VCaP (cell line): ENCODE measurements at regions not wholly inside any gene's neighbourhood (a gene's known extent, or its start where the extent isn't known, plus 50 kb on each side); places are given as distances from the start of the nearest gene placed in this dataset.
"Not testable (repeated sequence)": the region's sequence is repeated elsewhere in the genome, so short reads cannot be mapped to it uniquely, and the experiment has no call there.

Experiments
- H3K27ac ChIP-seq: fragments of 450-650 bp; 2 replicates; pipeline ENCODE4 v1.5.1; 2017
- TF ChIP-seq, protein P1 (sequence below): fragments of 450-650 bp; conservative IDR thresholded peaks from 2 replicates; pipeline ENCODE4 v1.5.1; 2017; ENCODE audit warnings: mild to moderate bottlenecking, moderate library complexity

DNA sequence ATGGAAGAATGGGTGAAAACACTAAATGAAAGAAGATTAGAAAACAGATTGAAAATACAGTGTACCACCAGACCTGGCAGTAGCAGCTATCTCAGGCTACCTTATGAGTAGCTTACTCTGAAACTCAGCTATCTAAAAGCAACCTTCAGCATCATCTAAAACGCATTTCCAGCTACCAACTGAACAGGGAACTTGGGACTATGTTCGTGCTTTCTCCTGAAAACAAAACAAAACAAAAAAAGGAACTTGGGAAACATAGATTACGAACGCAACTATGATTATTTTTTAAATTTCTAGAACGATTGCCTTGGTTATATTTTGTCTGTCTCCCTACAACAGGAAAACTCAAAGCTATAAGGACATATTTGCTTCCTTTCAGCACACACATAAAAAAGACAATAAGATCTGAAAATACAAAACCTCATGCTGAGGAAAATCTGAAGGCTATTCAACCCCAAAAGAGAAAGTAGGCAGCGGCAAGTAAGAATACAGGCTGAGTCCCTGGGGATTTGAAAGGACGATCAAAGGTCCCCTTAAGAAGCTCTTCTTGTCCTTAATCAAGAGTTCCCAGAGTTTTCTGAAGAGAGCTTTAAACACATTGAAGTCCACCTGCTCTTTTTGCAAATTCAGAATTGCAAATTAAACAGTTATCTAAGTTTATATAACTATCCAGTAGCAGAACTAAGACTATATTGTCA lies 53.4 kb downstream of the OR2K2 start:
- no peak overlapping the region for H3K27ac ChIP-seq
- TF ChIP-seq, protein P1, sequence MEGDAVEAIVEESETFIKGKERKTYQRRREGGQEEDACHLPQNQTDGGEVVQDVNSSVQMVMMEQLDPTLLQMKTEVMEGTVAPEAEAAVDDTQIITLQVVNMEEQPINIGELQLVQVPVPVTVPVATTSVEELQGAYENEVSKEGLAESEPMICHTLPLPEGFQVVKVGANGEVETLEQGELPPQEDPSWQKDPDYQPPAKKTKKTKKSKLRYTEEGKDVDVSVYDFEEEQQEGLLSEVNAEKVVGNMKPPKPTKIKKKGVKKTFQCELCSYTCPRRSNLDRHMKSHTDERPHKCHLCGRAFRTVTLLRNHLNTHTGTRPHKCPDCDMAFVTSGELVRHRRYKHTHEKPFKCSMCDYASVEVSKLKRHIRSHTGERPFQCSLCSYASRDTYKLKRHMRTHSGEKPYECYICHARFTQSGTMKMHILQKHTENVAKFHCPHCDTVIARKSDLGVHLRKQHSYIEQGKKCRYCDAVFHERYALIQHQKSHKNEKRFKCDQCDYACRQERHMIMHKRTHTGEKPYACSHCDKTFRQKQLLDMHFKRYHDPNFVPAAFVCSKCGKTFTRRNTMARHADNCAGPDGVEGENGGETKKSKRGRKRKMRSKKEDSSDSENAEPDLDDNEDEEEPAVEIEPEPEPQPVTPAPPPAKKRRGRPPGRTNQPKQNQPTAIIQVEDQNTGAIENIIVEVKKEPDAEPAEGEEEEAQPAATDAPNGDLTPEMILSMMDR = no peak

DNA sequence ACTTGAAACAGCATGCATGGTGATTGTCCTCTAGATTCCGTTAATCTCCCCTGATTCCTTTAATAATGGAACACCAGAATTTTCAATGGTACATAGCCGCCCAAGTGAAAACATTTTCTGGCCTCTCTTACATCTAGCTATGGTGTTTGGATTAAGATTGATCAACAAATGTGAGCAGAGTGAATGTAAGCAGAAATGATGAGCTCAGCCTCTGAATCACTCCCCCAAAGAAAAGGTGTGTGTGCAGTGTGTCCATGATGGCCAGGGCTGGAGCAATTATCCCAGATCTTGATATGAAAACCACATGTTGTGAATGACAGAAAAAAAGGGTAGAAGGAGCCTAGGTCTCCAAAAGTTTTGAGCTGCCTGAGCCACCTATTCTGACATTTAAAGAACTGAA lies 55.3 kb downstream of the OR2K2 start:
- TF ChIP-seq, protein P1 = no peak
- no peak overlapping the region for H3K27ac ChIP-seq

DNA sequence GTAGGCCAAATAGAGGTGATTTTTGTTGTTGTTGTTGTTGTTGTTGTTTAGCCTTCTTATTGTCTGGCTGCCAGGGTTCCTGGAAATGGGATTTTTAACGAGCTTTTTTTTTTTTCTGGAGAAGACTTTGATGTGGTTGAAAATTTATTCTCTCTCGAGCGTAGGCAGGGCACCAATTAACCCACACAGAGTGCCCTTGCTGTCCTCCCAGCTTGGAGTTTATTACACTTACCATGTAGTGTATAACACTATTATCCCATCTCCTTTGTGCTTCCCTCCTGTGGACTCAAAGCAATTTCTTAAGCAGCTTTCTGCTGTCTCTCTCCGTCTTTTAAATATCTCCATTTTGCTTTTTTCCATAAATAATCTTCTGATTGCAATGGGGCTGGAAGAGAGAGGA lies 57.4 kb downstream of the OR2K2 start:
- TF ChIP-seq, protein P1 = no peak

GRCh38 chr9:111271481-111272080 lies 58.4 kb downstream of the OR2K2 start:
- no peak overlapping the region for H3K27ac ChIP-seq
- TF ChIP-seq, protein P1 = no peak

More for the DNA sequence above, 57.4 kb downstream of the OR2K2 start:
- H3K27ac ChIP-seq = no peak overlapping the region

GRCh38 chr9:111271047-111271446 lies 59.0 kb downstream of the OR2K2 start:
- TF ChIP-seq, protein P1 = no peak
- H3K27ac ChIP-seq = no peak overlapping the region

DNA sequence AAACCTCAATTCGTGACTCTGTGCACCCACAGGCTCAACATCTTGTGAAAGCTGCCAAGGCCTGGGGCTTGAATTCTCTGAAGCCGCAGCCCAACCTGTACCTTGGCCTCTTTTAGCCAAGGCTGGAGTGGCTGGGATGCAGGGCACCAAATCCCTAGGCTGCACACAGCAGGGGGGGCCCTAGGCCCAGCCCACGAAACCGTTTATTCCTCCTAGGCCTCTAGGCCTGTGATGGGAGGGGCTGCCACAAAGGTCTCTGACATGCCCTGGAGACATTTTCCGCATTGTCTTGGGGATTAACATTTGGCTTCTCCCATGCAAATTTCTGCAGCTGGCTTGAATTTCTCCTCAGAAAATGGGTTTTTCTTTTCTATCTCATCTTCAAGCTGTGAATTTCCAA lies 64.0 kb downstream of the OR2K2 start:
- H3K27ac ChIP-seq = not testable (repeated sequence)

GRCh38 chr9:111263116-111263515 lies 66.9 kb downstream of the OR2K2 start:
- no peak overlapping the region for H3K27ac ChIP-seq
- TF ChIP-seq, protein P1 = no peak

GRCh38 chr9:111258875-111259271 lies 71.2 kb downstream of the OR2K2 start:
- TF ChIP-seq, protein P1 = no peak

More at GRCh38 chr9:111258875-111259271, 71.2 kb downstream of the OR2K2 start:
- no peak overlapping the region for H3K27ac ChIP-seq
